ENCODE measurements at regions not wholly inside any gene's neighbourhood (a gene's known extent, or its start where the extent isn't known, plus 50 kb on each side); places are given as distances from the start of the nearest gene placed in this dataset.

DNA sequence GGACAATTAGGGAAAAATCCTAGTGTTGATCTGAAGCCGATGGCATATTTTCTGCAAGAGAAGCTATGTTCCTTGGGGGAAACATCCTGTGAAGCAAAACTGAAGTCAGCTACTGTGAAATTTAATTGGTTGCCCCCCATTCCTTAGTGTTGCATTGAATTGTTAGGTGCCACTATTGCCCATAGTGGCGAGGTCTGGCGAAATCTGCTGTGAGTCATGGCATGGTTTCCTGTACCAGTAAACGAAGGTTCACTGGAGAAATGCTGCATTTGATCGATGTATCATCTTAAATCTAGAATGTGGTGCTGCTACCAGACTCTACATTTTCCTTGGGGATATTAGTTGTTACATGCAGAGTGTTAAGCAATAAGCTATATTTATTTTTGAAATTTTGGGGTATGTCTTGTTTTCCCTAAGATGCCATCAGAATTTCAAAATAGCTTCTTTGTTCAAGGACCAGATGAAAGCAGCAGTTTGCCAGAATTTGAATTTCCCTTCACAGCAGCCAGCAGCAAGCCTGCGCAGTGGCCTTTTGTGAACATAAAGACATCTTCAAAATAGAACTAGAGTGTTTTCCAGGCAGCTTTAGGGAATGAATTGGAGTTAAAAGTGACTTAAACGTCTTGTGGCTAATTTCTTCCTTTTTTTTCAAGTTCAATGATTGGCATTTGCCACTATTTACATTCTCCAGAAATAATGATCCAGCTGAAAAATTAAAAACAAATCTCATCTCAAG lies 348.6 kb upstream of the COBL start:
- TF ChIP-seq POLR2AphosphoS5 (IDR thresholded peaks at IDR 0.05; ENCODE audit: borderline replicate concordance, low read depth, low read length): no peak
- no peak for TF ChIP-seq EZH2 (IDR thresholded peaks at IDR 0.05)
- TF ChIP-seq FOXP2 (optimal IDR thresholded peaks at IDR 0.05; ENCODE audit: control extremely low read depth, extremely low read length, insufficient read depth): no peak
- Histone ChIP-seq H3K9me3 (ENCODE audit: low read depth, low read length) (no peaks in the 10 kb centered on the region), H3K4me3 (no peak overlapping the region), H3K9ac (ENCODE audit: insufficient read length) (no peak overlapping the region), H3K27ac (no peak overlapping the region), H3K36me3 (ENCODE audit: insufficient read depth, low read length) (no peaks in the 10 kb centered on the region)
- no peak for DNase-seq (ENCODE audit: low read depth, low spot score)

DNA sequence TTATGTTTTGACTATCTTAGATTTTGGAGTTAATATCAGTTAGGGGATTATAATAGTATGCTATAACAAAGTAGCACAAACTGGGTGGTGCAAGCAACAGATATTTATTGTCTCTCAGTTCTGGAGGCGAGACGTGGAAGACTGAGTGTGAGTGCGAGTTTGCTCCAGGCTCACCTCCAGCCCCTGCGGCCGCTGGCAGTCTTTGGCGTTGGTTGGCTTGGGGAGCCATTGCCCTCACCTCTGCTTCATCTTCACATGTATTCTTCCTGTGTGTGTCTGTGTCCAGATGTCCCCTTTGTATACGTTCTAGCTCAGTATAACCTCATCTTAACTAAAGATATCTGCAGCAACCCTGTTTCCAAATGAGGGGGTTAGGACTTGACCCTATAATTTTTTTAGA lies 343.9 kb upstream of the COBL start:
- H3K9ac ChIP-seq (ENCODE audit: insufficient read length): no peak overlapping the region
- DNase-seq (ENCODE audit: low read depth, low spot score): no peak
- TF ChIP-seq FOXP2 (optimal IDR thresholded peaks at IDR 0.05; ENCODE audit: control extremely low read depth, extremely low read length, insufficient read depth): no peak
- TF ChIP-seq POLR2AphosphoS5 (IDR thresholded peaks at IDR 0.05; ENCODE audit: borderline replicate concordance, low read depth, low read length): no peak
- TF ChIP-seq EZH2 (IDR thresholded peaks at IDR 0.05): no peak
- no peaks in the 10 kb centered on the region for H3K9me3 ChIP-seq (ENCODE audit: low read depth, low read length)
- no peak overlapping the region for H3K4me3 ChIP-seq
- H3K36me3 ChIP-seq (ENCODE audit: insufficient read depth, low read length): no peaks in the 10 kb centered on the region
- no peak overlapping the region for H3K27ac ChIP-seq

DNA sequence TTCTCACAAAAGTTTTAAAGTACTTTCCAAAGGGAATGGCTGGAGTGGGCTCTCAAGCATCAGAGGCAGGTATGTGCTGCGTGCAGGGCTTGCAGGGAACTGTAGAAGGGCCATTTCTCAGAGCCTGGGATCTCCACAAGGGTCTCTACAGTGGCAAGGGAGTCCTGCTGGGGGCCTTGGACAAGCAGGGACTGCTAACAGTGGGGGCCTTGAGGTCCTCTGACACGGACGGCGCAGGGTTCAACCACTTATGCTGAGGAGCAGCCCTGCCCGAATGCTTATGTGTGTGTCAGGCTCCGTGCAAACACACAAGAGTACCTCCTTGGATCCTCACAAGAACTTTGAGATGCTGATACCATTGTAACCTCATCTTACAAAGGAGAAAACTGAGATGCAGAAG lies 342.1 kb upstream of the COBL start:
- DNase-seq (ENCODE audit: low read depth, low spot score): no peak
- Histone ChIP-seq H3K36me3 (ENCODE audit: insufficient read depth, low read length) (no peaks in the 10 kb centered on the region), H3K9me3 (ENCODE audit: low read depth, low read length) (no peaks in the 10 kb centered on the region), H3K27ac (no peak overlapping the region), H3K4me3 (no peak overlapping the region), H3K9ac (ENCODE audit: insufficient read length) (no peak overlapping the region)
- TF ChIP-seq POLR2AphosphoS5 (IDR thresholded peaks at IDR 0.05; ENCODE audit: borderline replicate concordance, low read depth, low read length) (no peak), FOXP2 (optimal IDR thresholded peaks at IDR 0.05; ENCODE audit: control extremely low read depth, extremely low read length, insufficient read depth) (no peak), EZH2 (IDR thresholded peaks at IDR 0.05) (no peak)

DNA sequence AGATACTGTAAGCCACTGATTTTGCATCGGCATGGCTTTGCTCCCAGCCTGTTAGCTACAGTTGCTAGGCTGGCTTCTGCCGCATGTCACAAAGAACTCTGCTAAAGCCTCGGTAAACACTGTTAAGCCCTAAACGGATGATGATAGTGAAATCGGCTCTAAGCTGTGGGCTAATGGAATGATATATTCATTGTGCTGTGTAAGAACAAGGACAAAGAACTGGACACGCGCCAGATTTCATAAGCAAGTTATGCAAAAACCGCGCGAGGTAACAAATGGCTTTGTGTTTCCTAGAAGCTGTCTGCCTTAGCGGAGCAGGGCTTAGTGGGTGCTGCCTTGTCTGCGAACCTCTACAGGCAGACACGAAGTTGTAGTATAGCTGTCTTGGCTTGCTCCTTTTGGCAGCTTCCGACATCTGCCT lies 331.3 kb upstream of the COBL start:
- H3K9ac ChIP-seq (ENCODE audit: insufficient read length): no peak overlapping the region
- TF ChIP-seq EZH2 (IDR thresholded peaks at IDR 0.05) (no peak), POLR2AphosphoS5 (IDR thresholded peaks at IDR 0.05; ENCODE audit: borderline replicate concordance, low read depth, low read length) (no peak)
- H3K27ac ChIP-seq: no peak overlapping the region
- H3K36me3 ChIP-seq (ENCODE audit: insufficient read depth, low read length): no peaks in the 10 kb centered on the region
- DNase-seq (ENCODE audit: low read depth, low spot score): no peak
- H3K4me3 ChIP-seq: no peak overlapping the region
- H3K9me3 ChIP-seq (ENCODE audit: low read depth, low read length): no peaks in the 10 kb centered on the region

DNA sequence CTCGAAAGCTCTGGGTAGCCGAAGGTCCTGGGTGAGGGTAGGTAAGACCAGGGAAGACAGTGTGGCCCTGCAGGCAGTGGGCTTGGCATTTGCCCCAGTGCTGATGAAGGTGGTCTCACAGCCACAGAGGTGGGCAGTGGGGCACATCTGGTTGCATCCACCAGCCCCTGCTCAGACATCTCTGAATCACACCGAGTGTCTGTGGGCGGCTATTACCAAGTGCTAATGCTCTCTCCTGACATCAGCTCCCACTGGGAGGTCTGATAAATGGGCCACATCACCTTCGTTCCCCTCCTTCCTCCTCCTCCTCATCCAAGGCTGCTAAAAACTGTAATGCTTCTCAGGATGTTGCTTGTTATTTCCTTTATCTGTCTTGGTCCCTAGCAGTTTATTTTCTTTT lies 330.9 kb upstream of the COBL start:
- Histone ChIP-seq H3K9me3 (ENCODE audit: low read depth, low read length) (no peaks in the 10 kb centered on the region), H3K9ac (ENCODE audit: insufficient read length) (no peak overlapping the region), H3K36me3 (ENCODE audit: insufficient read depth, low read length) (no peaks in the 10 kb centered on the region), H3K4me3 (no peak overlapping the region), H3K27ac (no peak overlapping the region)
- DNase-seq (ENCODE audit: low read depth, low spot score): no peak
- TF ChIP-seq EZH2 (IDR thresholded peaks at IDR 0.05): no peak
- TF ChIP-seq POLR2AphosphoS5 (IDR thresholded peaks at IDR 0.05; ENCODE audit: borderline replicate concordance, low read depth, low read length): no peak
- TF ChIP-seq FOXP2 (optimal IDR thresholded peaks at IDR 0.05; ENCODE audit: control extremely low read depth, extremely low read length, insufficient read depth): no peak

DNA sequence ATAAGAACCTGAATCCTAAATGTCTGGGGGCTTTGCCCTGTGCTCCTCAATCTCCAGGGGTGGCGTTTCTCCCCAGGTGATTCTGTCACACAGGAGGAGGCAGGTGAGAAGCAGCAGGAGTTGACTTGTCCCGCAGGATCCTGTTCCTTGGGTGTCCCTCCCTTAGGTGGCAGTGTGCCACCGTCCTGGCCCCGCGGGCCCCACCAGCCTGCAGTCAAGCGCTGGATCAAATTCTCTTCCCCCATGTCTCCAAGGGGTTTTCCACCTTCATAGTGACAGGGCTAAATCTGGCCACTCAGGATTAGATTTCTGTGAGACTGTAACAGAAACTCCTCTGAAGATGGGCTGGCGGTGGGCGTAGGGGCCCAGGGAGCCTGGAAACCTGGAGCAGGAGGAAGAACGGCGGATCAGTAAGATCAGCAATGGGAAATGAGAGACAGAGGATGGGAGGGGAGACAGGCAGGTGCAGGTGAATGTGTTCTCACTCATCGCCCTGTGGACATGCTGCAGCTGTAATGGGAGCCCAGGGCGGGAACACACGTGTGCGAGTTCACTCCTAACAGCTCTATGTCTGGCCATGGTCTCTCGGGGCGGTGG lies 329.2 kb upstream of the COBL start:
- DNase-seq (ENCODE audit: low read depth, low spot score): no peak
- Histone ChIP-seq H3K9ac (ENCODE audit: insufficient read length) (no peak overlapping the region), H3K9me3 (ENCODE audit: low read depth, low read length) (no peaks in the 10 kb centered on the region), H3K4me3 (no peak overlapping the region), H3K36me3 (ENCODE audit: insufficient read depth, low read length) (no peaks in the 10 kb centered on the region), H3K27ac (no peak overlapping the region)
- no peak for TF ChIP-seq POLR2AphosphoS5 (IDR thresholded peaks at IDR 0.05; ENCODE audit: borderline replicate concordance, low read depth, low read length)
- TF ChIP-seq EZH2 (IDR thresholded peaks at IDR 0.05): no peak
- TF ChIP-seq FOXP2 (optimal IDR thresholded peaks at IDR 0.05; ENCODE audit: control extremely low read depth, extremely low read length, insufficient read depth): no peak

DNA sequence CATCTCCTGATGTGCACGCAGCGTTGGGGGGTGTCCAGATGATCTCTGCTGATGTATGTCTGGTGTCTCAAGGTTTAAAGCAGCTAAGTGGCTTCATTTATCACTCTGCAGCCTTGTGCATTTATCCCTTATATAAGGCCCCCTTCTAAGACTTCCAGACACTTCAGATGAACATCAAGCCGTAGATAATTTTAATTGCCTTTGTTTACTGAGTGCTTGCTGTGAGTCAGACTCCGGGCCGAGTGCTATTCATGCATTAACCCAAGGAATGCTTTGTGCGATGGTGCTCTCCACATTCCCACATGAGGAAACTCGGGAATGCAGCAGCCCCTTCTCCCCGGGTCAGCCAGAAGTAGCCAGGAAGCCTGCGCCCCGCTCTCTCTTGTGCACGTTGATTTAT lies 328.6 kb upstream of the COBL start:
- Histone ChIP-seq H3K9me3 (ENCODE audit: low read depth, low read length) (no peaks in the 10 kb centered on the region), H3K36me3 (ENCODE audit: insufficient read depth, low read length) (no peaks in the 10 kb centered on the region), H3K4me3 (no peak overlapping the region), H3K27ac (no peak overlapping the region), H3K9ac (ENCODE audit: insufficient read length) (no peak overlapping the region)
- TF ChIP-seq POLR2AphosphoS5 (IDR thresholded peaks at IDR 0.05; ENCODE audit: borderline replicate concordance, low read depth, low read length) (no peak), FOXP2 (optimal IDR thresholded peaks at IDR 0.05; ENCODE audit: control extremely low read depth, extremely low read length, insufficient read depth) (no peak), EZH2 (IDR thresholded peaks at IDR 0.05) (no peak)
- DNase-seq (ENCODE audit: low read depth, low spot score): no peak

DNA sequence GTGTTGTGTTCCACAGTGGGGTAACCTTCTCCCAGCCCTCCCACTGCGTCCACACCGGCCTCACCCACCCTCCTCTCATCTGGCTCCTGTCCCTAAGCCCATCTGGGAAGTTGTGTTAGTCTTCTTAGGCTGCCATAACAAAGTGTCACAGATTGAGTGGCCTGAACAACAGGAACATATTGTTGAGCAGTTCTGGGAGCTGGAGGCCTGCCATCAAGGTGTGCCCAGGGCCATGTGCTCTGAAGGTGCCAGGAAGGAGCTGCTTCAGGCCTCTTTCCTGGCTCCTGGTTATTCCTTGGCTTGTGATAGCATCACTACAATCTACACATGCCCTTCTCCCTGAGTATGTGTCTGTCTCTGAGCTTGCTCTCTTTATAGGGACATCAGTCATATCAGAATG lies 327.6 kb upstream of the COBL start:
- Histone ChIP-seq H3K36me3 (ENCODE audit: insufficient read depth, low read length) (no peaks in the 10 kb centered on the region), H3K4me3 (no peak overlapping the region), H3K9me3 (ENCODE audit: low read depth, low read length) (no peaks in the 10 kb centered on the region), H3K9ac (ENCODE audit: insufficient read length) (no peak overlapping the region), H3K27ac (no peak overlapping the region)
- TF ChIP-seq EZH2 (IDR thresholded peaks at IDR 0.05) (no peak), POLR2AphosphoS5 (IDR thresholded peaks at IDR 0.05; ENCODE audit: borderline replicate concordance, low read depth, low read length) (no peak), FOXP2 (optimal IDR thresholded peaks at IDR 0.05; ENCODE audit: control extremely low read depth, extremely low read length, insufficient read depth) (no peak)
- DNase-seq (ENCODE audit: low read depth, low spot score): no peak

DNA sequence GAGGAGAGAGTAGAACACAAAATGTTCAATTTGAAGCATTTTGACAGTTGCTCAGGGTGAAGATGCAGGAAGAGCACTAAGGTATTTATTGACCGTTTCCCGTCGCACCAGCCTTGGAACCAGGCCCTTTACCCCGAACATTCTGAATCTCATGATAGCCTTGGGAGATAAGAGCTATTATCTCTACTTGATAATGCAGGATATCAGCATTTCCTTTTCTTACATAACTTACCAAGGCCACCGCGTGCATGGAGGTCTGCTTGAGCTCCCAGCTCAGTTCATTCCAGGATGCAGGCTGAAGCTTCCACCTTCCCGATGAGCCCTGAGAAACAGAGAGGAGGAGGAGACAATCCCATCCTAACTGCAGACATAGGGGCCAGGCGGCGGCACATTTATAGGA lies 324.2 kb upstream of the COBL start:
- TF ChIP-seq EZH2 (IDR thresholded peaks at IDR 0.05) (no peak), POLR2AphosphoS5 (IDR thresholded peaks at IDR 0.05; ENCODE audit: borderline replicate concordance, low read depth, low read length) (no peak), FOXP2 (optimal IDR thresholded peaks at IDR 0.05; ENCODE audit: control extremely low read depth, extremely low read length, insufficient read depth) (no peak)
- Histone ChIP-seq H3K9me3 (ENCODE audit: low read depth, low read length) (no peaks in the 10 kb centered on the region), H3K9ac (ENCODE audit: insufficient read length) (no peak overlapping the region), H3K27ac (no peak overlapping the region), H3K36me3 (ENCODE audit: insufficient read depth, low read length) (no peaks in the 10 kb centered on the region), H3K4me3 (no peak overlapping the region)
- DNase-seq (ENCODE audit: low read depth, low spot score): no peak
